SK-N-SH (cell line): ENCODE measurements at regions not wholly inside any gene's neighbourhood (a gene's known extent, or its start where the extent isn't known, plus 50 kb on each side); places are given as distances from the start of the nearest gene placed in this dataset.

ENCODE experiments used
- CTCF ChIA-PET: fragments of 300-600, 350-600 bp; formaldehyde crosslinking; extraction: SDS; loops from one replicate; lab custom pipeline; 2021; lab: Yijun Ruan, JAX
- POLR2A ChIA-PET: fragments of 350-600 bp; sonication (Branson Sonifier 250); formaldehyde crosslinking; extraction: SDS; loops from one replicate; lab custom pipeline; 2020; ENCODE audit warnings: antibody characterized with exemption, inconsistent platforms; lab: Yijun Ruan, JAX
- DNase-seq: peaks from one replicate; pipeline ENCODE4 v3.0.0; 2012
- H2AFZ ChIP-seq: fragments of 200-600 bp; sonication (generic); 2 replicates; pipeline ENCODE4 v1.8.1; 2016; ENCODE audit warnings: antibody characterized with exemption, mild to moderate bottlenecking, low read depth
- H3F3A ChIP-seq: fragments of 200-600 bp; sonication (generic); replicated peaks from 2 replicates; pipeline ENCODE3; 2016; ENCODE audit warnings: antibody characterized with exemption, mild to moderate bottlenecking; ENCODE audit not compliant: insufficient read depth
- H3K27ac ChIP-seq, 2 experiments: fragments of 200-500 bp in 1 of 2; fragments of 200-600 bp in 1 of 2; sonication (Bioruptor generic) in 1 of 2; sonication (generic), shearing (Covaris generic) in 1 of 2; 2 replicates each; pipeline versions ENCODE4 v1.5.1 to v1.6.1; 2014 to 2016; ENCODE audit warnings: low read depth in 2 of 2, inconsistent platforms in 1 of 2, low read length in 1 of 2, mild to moderate bottlenecking in 1 of 2, mixed read lengths in 1 of 2
- H3K27me3 ChIP-seq: fragments of 200-600 bp; sonication (generic), shearing (Covaris generic); 2 replicates; pipeline ENCODE4 v1.6.1; 2016; ENCODE audit warnings: mixed run types; ENCODE audit not compliant: insufficient read depth
- H3K36me3 ChIP-seq, 2 experiments: fragments of 200-500 bp in 1 of 2; fragments of 200-600 bp in 1 of 2; sonication (Bioruptor generic) in 1 of 2; sonication (generic) in 1 of 2; replicated peaks in 1 of 2; 2 replicates each; pipeline versions ENCODE3 to v1.5.1; 2014 to 2016; ENCODE audit warnings: low read length in 1 of 2, mild to moderate bottlenecking in 1 of 2; ENCODE audit not compliant: insufficient read depth in 2 of 2, control insufficient read depth in 1 of 2
- H3K4me1 ChIP-seq, 2 experiments: fragments of 200-500 bp in 1 of 2; fragments of 200-600 bp in 1 of 2; sonication (Bioruptor generic) in 1 of 2; sonication (generic), shearing (Covaris generic) in 1 of 2; 2 replicates each; pipeline versions ENCODE4 v1.5.1 to v1.6.1; 2014 to 2016; ENCODE audit warnings: low read depth in 1 of 2, low read length in 1 of 2, mixed run types in 1 of 2; ENCODE audit not compliant: insufficient read depth in 2 of 2, control insufficient read depth in 1 of 2
- H3K4me2 ChIP-seq: fragments of 200-600 bp; sonication (generic), shearing (Covaris generic); 2 replicates; pipeline ENCODE4 v1.6.1; 2017; ENCODE audit warnings: mixed run types
- H3K4me3 ChIP-seq, 2 experiments: fragments of 200-500 bp in 1 of 2; fragments of 200-600 bp in 1 of 2; sonication (Bioruptor generic) in 1 of 2; sonication (generic), shearing (Covaris generic) in 1 of 2; 2 replicates each; pipeline versions ENCODE4 v1.5.1 to v1.8.1; 2014 to 2016; ENCODE audit warnings: low read depth in 2 of 2, inconsistent platforms in 1 of 2, low read length in 1 of 2, mild to moderate bottlenecking in 1 of 2, mixed read lengths in 1 of 2, moderate library complexity in 1 of 2
- H3K79me2 ChIP-seq: fragments of 200-600 bp; sonication (generic); 2 replicates; pipeline ENCODE4 v1.8.1; 2017; ENCODE audit warnings: mild to moderate bottlenecking; ENCODE audit not compliant: insufficient read depth
- H3K9ac ChIP-seq: fragments of 200-600 bp; sonication (generic); 2 replicates; pipeline ENCODE4 v1.6.1; 2017; ENCODE audit warnings: mixed run types
- H3K9me2 ChIP-seq: fragments of 200-600 bp; sonication (generic); 2 replicates; pipeline ENCODE4 v1.6.1; 2017; ENCODE audit warnings: mixed run types
- H3K9me3 ChIP-seq: fragments of 200-600 bp; sonication (generic); 2 replicates; pipeline ENCODE4 v1.6.1; 2017; ENCODE audit warnings: mixed run types, mild to moderate bottlenecking, moderate library complexity
- H4K20me1 ChIP-seq: fragments of 200-600 bp; sonication (generic); 2 replicates; pipeline ENCODE4 v1.6.1; 2017; ENCODE audit warnings: mild to moderate bottlenecking, mixed run types; ENCODE audit not compliant: insufficient read depth
- JUND ChIP-seq: IDR thresholded peaks from 2 replicates; pipeline ENCODE4 v1.4.0; 2012
- RAD21 ChIP-seq: IDR thresholded peaks from 2 replicates; pipeline ENCODE4 v1.6.1; 2012; ENCODE audit warnings: mild to moderate bottlenecking, low read length
- RCOR1 ChIP-seq: fragments of 150-350 bp; IDR thresholded peaks from 2 replicates; pipeline ENCODE4 v1.6.1; 2017; ENCODE audit warnings: antibody characterized with exemption, low read length
- TEAD4 ChIP-seq: IDR thresholded peaks from 2 replicates; pipeline ENCODE4 v1.4.0; 2012; ENCODE audit warnings: mild to moderate bottlenecking, borderline replicate concordance; ENCODE audit not compliant: insufficient read depth
- WGBS: methylation state at CpG from one replicate; pipeline ENCODE4 v1.1.6; 2017; ENCODE audit warnings: low lambda C conversion rate; 5-methylcytosine and 5-hydroxymethylcytosine counted together

DNA sequence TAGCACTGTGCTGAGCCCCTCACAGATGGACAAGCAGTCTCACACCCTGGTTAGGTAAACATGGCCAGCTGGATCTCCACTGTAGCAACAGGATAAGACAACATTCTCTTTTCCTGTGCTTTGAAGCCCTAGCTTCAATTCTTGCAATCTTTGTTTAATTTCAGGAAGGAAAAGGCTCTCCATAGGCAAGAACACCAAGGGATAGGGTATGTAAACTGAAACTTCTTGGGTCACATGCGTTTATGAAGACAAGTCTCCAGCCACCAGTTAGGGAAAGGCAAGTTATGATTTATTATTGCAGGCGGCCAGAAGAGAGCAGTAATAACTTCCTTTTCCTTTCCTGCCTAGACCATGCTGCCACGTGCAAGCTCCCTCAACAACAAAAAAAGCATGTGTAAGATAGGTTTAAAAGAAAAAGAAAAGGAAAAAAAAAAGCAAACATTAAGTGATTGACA is 50.1 kb upstream of the POU5F2 start:
- 80% methylated on average over 3 of the region's 3 CpGs for WGBS
- H3K4me2 ChIP-seq = no peak overlapping the region

More for the DNA sequence above, 50.1 kb upstream of the POU5F2 start:
- Histone ChIP-seq H3F3A (peaks cover 15% of the 10 kb centered on the region), H3K27ac (no peak overlapping the region), H4K20me1 (no peaks in the 10 kb centered on the region), H3K36me3 (no peaks in the 10 kb centered on the region), H3K9me2 (no peaks in the 10 kb centered on the region), H2AFZ (no peak overlapping the region), H3K4me3 (no peak overlapping the region), H3K9ac (no peak overlapping the region), H3K27me3 (no peaks in the 10 kb centered on the region), H3K4me1 (peaks cover 3 to 7% of the 10 kb centered on the region in 2 experiments; a peak in 2 of 4 replicates), H3K79me2 (no peaks in the 10 kb centered on the region), H3K9me3 (no peaks in the 10 kb centered on the region)
- no peak for DNase-seq
- TF ChIP-seq RAD21 (peak; percentile 13; the same call in 1 of the 2 replicates), RCOR1 (no peak), JUND (no peak), TEAD4 (no peak)
- ChIA-PET POLR2A (no interaction called here), CTCF (interaction anchor here (0.8 to 4.3 kb wide), 4 partner anchors 10 to 209 kb away, joined by 3 to 27 read pairs (median 4); partner anchors contain the start of gene NR2F1)
